Panc1 (cell line): ENCODE measurements at regions not wholly inside any gene's neighbourhood (a gene's known extent, or its start where the extent isn't known, plus 50 kb on each side); places are given as distances from the start of the nearest gene placed in this dataset.
"Not testable (repeated sequence)": the region's sequence is repeated elsewhere in the genome, so short reads cannot be mapped to it uniquely, and the experiment has no call there.

Source experiments
- ATAC-seq: fragments of 200-7000 bp; cut with Tn5 transposase; 2 replicates; pipeline ENCODE4 v1.9.1; 2020; ENCODE audit warnings: mild to moderate bottlenecking, moderate library complexity
- BruUV-seq: library from RNA; stranded (reverse); fragments of 400-500 nt; replicated peaks from 2 replicates; lab custom pipeline; 2021; lab: Mats Ljungman, UMichigan
- CTCF ChIA-PET: fragments of 300-600 bp; sonication (Branson Sonifier 250); formaldehyde crosslinking; loops from one replicate; lab custom pipeline; 2022; ENCODE audit warnings: antibody characterized with exemption; lab: Charles Lee
- POLR2A ChIA-PET: fragments of 300-600 bp; sonication (Branson Sonifier 250); formaldehyde crosslinking; loops from one replicate; lab custom pipeline; 2022; ENCODE audit warnings: antibody characterized with exemption; lab: Charles Lee
- DNase-seq: peaks from one replicate; pipeline ENCODE4 v3.0.0-alpha.2; 2010; ENCODE audit warnings: low read depth, low spot score
- H3K27ac ChIP-seq: 2 replicates; pipeline ENCODE4 v1.5.1; 2011; ENCODE audit warnings: mild to moderate bottlenecking, low read length, inconsistent platforms
- H3K27me3 ChIP-seq: fragments of 200-500 bp; sonication (Bioruptor generic); 2 replicates; pipeline ENCODE4 v1.6.0; 2014; ENCODE audit warnings: low read length, inconsistent platforms; ENCODE audit not compliant: control insufficient read depth, insufficient read depth
- H3K36me3 ChIP-seq: fragments of 200-500 bp; sonication (Bioruptor generic); 2 replicates; pipeline ENCODE4 v1.5.1; 2014; ENCODE audit warnings: inconsistent platforms, mild to moderate bottlenecking, low read length, moderate library complexity; ENCODE audit not compliant: control insufficient read depth, insufficient read depth
- H3K4me1 ChIP-seq: 2 replicates; pipeline ENCODE4 v1.5.1; 2011; ENCODE audit warnings: inconsistent platforms, mild to moderate bottlenecking, low read length, moderate library complexity; ENCODE audit not compliant: control insufficient read depth, insufficient read depth
- H3K4me3 ChIP-seq, 2 experiments: 2 replicates each; pipeline ENCODE4 v1.5.1; 2011 to 2012; ENCODE audit warnings: low read depth in 2 of 2, low read length in 2 of 2, mild to moderate bottlenecking in 2 of 2, inconsistent platforms in 1 of 2, moderate library complexity in 1 of 2
- H3K9me3 ChIP-seq: fragments of 200-500 bp; sonication (Bioruptor generic); 2 replicates; pipeline ENCODE4 v1.5.1; 2014; ENCODE audit warnings: low read depth, mild to moderate bottlenecking, inconsistent platforms, low read length, moderate library complexity; ENCODE audit not compliant: control insufficient read depth, insufficient read depth
- CTCF ChIP-seq: fragments of 450-650 bp; IDR thresholded peaks from 2 replicates; pipeline ENCODE4 v1.5.1; 2017; ENCODE audit warnings: mild to moderate bottlenecking
- POLR2AphosphoS5 ChIP-seq: IDR thresholded peaks from 2 replicates; pipeline ENCODE4 v1.6.1; 2012; ENCODE audit warnings: mild to moderate bottlenecking, low read depth, low read length, moderate library complexity
- SIN3A ChIP-seq: IDR thresholded peaks from 2 replicates; pipeline ENCODE4 v1.6.1; 2012; ENCODE audit warnings: low read depth, mild to moderate bottlenecking, low read length, moderate library complexity, borderline replicate concordance; ENCODE audit not compliant: insufficient read depth
- TCF7L2 ChIP-seq: IDR thresholded peaks from 2 replicates; pipeline ENCODE4 v1.6.1; 2011; ENCODE audit warnings: mild to moderate bottlenecking, low read depth, low read length, inconsistent platforms
- in situ Hi-C: cut with HindIII; loops from 2 replicates; pipeline ENCODE4 v1.10.0; 2016; ENCODE audit warnings: low sequenced_read_pairs, low pct_unique_long_range_greater_than_20kb
- intact Hi-C: fragments of 100-400 bp; cut with micrococcal nuclease; formaldehyde crosslinking; loops from one replicate; pipeline ENCODE4 v1.10.0; 2022; ENCODE audit not compliant: unreplicated experiment
- TF ChIP-seq, protein P1 (sequence below), 2 experiments: IDR thresholded peaks; 2 replicates each; pipeline ENCODE4 v1.6.1; 2011 to 2012; ENCODE audit warnings: low read depth in 2 of 2, control low read depth in 1 of 2, low read length in 1 of 2, mild to moderate bottlenecking in 1 of 2, moderate library complexity in 1 of 2; ENCODE audit not compliant: insufficient read depth in 1 of 2

- no peaks in the 10 kb centered on the region for H3K9me3 ChIP-seq
- ATAC-seq (no peak), DNase-seq (no peak)
- no peak overlapping the region for H3K4me3 ChIP-seq
- ChIA-PET POLR2A (no interaction called here), CTCF (no interaction called here)
- no peaks in the 10 kb centered on the region for H3K36me3 ChIP-seq
- no peak overlapping the region for H3K27ac ChIP-seq
- intact Hi-C loops = no loop called here
- no peaks in the 10 kb centered on the region for H3K4me1 ChIP-seq
- H3K27me3 ChIP-seq = no peaks in the 10 kb centered on the region
- no peak for TF ChIP-seq TCF7L2
- TF ChIP-seq POLR2AphosphoS5 = no peak
- TF ChIP-seq, protein P1, sequence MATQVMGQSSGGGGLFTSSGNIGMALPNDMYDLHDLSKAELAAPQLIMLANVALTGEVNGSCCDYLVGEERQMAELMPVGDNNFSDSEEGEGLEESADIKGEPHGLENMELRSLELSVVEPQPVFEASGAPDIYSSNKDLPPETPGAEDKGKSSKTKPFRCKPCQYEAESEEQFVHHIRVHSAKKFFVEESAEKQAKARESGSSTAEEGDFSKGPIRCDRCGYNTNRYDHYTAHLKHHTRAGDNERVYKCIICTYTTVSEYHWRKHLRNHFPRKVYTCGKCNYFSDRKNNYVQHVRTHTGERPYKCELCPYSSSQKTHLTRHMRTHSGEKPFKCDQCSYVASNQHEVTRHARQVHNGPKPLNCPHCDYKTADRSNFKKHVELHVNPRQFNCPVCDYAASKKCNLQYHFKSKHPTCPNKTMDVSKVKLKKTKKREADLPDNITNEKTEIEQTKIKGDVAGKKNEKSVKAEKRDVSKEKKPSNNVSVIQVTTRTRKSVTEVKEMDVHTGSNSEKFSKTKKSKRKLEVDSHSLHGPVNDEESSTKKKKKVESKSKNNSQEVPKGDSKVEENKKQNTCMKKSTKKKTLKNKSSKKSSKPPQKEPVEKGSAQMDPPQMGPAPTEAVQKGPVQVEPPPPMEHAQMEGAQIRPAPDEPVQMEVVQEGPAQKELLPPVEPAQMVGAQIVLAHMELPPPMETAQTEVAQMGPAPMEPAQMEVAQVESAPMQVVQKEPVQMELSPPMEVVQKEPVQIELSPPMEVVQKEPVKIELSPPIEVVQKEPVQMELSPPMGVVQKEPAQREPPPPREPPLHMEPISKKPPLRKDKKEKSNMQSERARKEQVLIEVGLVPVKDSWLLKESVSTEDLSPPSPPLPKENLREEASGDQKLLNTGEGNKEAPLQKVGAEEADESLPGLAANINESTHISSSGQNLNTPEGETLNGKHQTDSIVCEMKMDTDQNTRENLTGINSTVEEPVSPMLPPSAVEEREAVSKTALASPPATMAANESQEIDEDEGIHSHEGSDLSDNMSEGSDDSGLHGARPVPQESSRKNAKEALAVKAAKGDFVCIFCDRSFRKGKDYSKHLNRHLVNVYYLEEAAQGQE (IDR thresholded peaks at IDR 0.05; ENCODE audit: insufficient read depth in 1 of 2, low read depth in 2 of 2, low read length in 1 of 2) = no peak
- TF ChIP-seq CTCF = no peak
- no peak for TF ChIP-seq SIN3A
- BruUV-seq = no TSS peak
- in situ Hi-C loops = no loop called here
Observed at GRCh38 chr6:25157842-25158241, 121.3 kb upstream of the CARMIL1 start.

- H3K4me1 ChIP-seq, H3K27me3 ChIP-seq, H3K27ac ChIP-seq, in situ Hi-C loops, H3K4me3 ChIP-seq, H3K9me3 ChIP-seq, BruUV-seq, ATAC-seq, H3K36me3 ChIP-seq, CTCF ChIA-PET, DNase-seq, POLR2A ChIA-PET, intact Hi-C loops: not testable (repeated sequence)
Observed at GRCh38 chr6:25160134-25160533, 119.0 kb upstream of the CARMIL1 start.

DNA sequence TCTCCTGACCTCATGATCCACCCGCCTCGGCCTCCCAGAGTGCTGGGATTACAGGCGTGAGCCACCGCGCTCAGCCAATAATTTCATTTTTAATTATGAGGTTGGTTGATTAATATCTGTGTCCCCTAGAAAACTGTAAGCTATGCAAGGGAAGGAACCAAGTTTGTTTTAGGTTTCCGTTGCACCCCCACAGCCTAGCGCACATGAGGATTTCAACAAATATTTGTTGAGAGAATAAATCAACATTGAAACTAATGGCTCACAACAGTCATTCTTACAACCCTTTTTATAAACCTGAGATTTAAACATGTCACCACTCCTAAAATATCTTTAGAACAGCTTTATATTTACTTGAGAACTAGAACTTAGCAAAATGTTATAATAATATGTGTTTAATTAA is 114.0 kb upstream of the CARMIL1 start:
- ChIA-PET POLR2A (no interaction called here), CTCF (no interaction called here)
- no peak for ATAC-seq
- no peaks in the 10 kb centered on the region for H3K4me1 ChIP-seq
- no TSS peak for BruUV-seq
- H3K27ac ChIP-seq = no peak overlapping the region
- H3K27me3 ChIP-seq = no peaks in the 10 kb centered on the region
- H3K9me3 ChIP-seq = no peaks in the 10 kb centered on the region
- no peak for DNase-seq
- in situ Hi-C loops = no loop called here
- H3K4me3 ChIP-seq = no peak overlapping the region; a peak in 1 of 4 replicates
- intact Hi-C loops = no loop called here
- no peaks in the 10 kb centered on the region for H3K36me3 ChIP-seq
- no peak for TF ChIP-seq SIN3A
